ENCODE measurements at regions not wholly inside any gene's neighbourhood (a gene's known extent, or its start where the extent isn't known, plus 50 kb on each side); places are given as distances from the start of the nearest gene placed in this dataset.

DNA sequence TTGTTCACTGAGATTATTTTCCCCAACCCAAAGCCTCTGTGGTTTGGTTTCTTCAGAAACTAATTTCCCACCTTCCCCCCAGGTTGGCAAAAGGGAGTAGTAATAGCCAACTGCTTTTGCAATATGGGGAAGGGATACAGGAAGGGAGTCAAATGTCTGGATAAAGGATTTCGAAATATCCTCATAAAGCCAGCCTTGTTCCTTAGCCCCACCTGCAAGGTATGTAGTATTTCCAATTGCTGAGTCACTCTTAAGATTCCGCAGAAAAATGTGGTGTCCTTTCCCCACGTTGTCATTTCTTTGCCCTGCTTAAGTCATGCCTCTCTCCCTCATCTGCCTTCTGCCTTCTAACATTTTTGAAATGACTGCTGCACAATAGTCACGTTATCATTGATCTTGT lies 138.8 kb upstream of the DCAF8L1 start:
- Histone ChIP-seq H3K9ac (ENCODE audit: low read length) (no peak overlapping the region), H3K79me2 (ENCODE audit: insufficient read depth, low read length) (no peaks in the 10 kb centered on the region), H2AFZ (ENCODE audit: low read depth, low read length) (no peak overlapping the region), H3K27me3 (ENCODE audit: insufficient read depth, low read length) (no peaks in the 10 kb centered on the region), H4K20me1 (ENCODE audit: insufficient read depth, low read length) (no peaks in the 10 kb centered on the region), H3K36me3 (ENCODE audit: insufficient read depth, low read length) (no peaks in the 10 kb centered on the region), H3K4me3 (ENCODE audit: insufficient read depth, low read depth, low read length) (no peak overlapping the region), H3K4me2 (ENCODE audit: low read length) (no peak overlapping the region), H3K4me1 (ENCODE audit: insufficient read depth, low read length) (no peaks in the 10 kb centered on the region), H3K9me3 (ENCODE audit: insufficient read depth, low read depth, low read length) (no peaks in the 10 kb centered on the region), H3K27ac (ENCODE audit: low read depth, low read length) (no peak overlapping the region)
- DNase-seq (ENCODE audit: low read depth) (no peak), FAIRE-seq (no peak)
- H3K27me3 Mint-ChIP-seq (ENCODE audit: low read depth, unreplicated experiment): peaks cover 2% of the 10 kb centered on the region
- H3K4me1 Mint-ChIP-seq (ENCODE audit: low read depth, unreplicated experiment): no peaks in the 10 kb centered on the region
- no peaks in the 10 kb centered on the region for H3K36me3 Mint-ChIP-seq (ENCODE audit: low read depth, unreplicated experiment)
- H3K27ac Mint-ChIP-seq (ENCODE audit: unreplicated experiment): no peak overlapping the region
- TF ChIP-seq, protein P1, sequence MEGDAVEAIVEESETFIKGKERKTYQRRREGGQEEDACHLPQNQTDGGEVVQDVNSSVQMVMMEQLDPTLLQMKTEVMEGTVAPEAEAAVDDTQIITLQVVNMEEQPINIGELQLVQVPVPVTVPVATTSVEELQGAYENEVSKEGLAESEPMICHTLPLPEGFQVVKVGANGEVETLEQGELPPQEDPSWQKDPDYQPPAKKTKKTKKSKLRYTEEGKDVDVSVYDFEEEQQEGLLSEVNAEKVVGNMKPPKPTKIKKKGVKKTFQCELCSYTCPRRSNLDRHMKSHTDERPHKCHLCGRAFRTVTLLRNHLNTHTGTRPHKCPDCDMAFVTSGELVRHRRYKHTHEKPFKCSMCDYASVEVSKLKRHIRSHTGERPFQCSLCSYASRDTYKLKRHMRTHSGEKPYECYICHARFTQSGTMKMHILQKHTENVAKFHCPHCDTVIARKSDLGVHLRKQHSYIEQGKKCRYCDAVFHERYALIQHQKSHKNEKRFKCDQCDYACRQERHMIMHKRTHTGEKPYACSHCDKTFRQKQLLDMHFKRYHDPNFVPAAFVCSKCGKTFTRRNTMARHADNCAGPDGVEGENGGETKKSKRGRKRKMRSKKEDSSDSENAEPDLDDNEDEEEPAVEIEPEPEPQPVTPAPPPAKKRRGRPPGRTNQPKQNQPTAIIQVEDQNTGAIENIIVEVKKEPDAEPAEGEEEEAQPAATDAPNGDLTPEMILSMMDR (IDR thresholded peaks at IDR 0.05; ENCODE audit: insufficient read depth, low read depth, low read length): no peak
- TF ChIP-seq EZH2 (IDR thresholded peaks at IDR 0.05; ENCODE audit: insufficient read depth, low read length): no peak
- H3K4me3 Mint-ChIP-seq (ENCODE audit: unreplicated experiment): no peak overlapping the region
- H3K9me3 Mint-ChIP-seq (ENCODE audit: unreplicated experiment): no peaks in the 10 kb centered on the region

DNA sequence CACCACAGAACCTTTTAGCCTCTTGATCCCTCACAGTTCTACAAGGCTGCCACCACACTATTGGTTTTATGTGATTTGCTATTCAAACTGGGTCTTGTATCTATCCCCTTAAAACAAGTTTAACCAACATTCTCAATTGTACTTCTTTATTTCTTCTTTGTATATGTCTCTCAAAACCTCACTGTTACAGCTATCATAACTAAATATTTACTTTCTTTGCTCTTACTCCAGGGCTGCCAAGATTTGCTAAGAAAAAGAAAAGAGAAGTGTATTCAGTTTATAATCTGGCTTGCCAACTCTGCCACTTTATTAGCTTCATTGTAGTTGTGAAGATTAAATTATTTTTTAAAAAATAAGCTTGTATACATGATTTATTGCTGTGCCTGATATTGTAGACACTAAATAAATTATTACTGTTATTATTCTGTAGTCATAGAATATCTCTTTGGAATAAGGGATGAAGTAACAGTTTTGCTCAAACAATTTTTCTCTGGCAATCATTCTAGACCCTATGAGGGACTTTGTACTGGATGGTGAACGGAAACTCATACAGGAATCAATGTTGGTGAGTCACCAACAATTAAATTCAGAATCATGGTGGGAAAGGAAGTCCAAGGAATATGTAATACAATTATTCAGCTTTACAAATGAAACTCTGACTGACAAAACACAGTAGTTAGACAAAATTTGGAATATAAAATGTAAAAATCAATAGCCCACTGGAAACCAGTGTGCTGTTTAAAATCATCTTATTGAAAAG lies 127.1 kb upstream of the DCAF8L1 start:
- Histone ChIP-seq H3K27ac (ENCODE audit: low read depth, low read length) (no peak overlapping the region), H3K9me3 (ENCODE audit: insufficient read depth, low read depth, low read length) (no peaks in the 10 kb centered on the region), H2AFZ (ENCODE audit: low read depth, low read length) (no peak overlapping the region), H3K36me3 (ENCODE audit: insufficient read depth, low read length) (no peaks in the 10 kb centered on the region), H3K9ac (ENCODE audit: low read length) (no peak overlapping the region), H3K27me3 (ENCODE audit: insufficient read depth, low read length) (no peaks in the 10 kb centered on the region), H3K4me2 (ENCODE audit: low read length) (no peak overlapping the region), H3K4me3 (ENCODE audit: insufficient read depth, low read depth, low read length) (no peak overlapping the region), H4K20me1 (ENCODE audit: insufficient read depth, low read length) (no peaks in the 10 kb centered on the region), H3K79me2 (ENCODE audit: insufficient read depth, low read length) (no peaks in the 10 kb centered on the region), H3K4me1 (ENCODE audit: insufficient read depth, low read length) (no peaks in the 10 kb centered on the region)
- FAIRE-seq: no peak
- Mint-ChIP-seq H3K27ac (ENCODE audit: unreplicated experiment) (no peak overlapping the region), H3K27me3 (ENCODE audit: low read depth, unreplicated experiment) (no peaks in the 10 kb centered on the region), H3K36me3 (ENCODE audit: low read depth, unreplicated experiment) (no peaks in the 10 kb centered on the region), H3K4me3 (ENCODE audit: unreplicated experiment) (no peak overlapping the region), H3K4me1 (ENCODE audit: low read depth, unreplicated experiment) (no peaks in the 10 kb centered on the region), H3K9me3 (ENCODE audit: unreplicated experiment) (no peaks in the 10 kb centered on the region)
- DNase-seq (ENCODE audit: low read depth): no peak
- no peak for TF ChIP-seq EZH2 (IDR thresholded peaks at IDR 0.05; ENCODE audit: insufficient read depth, low read length)
- TF ChIP-seq, protein P1 (IDR thresholded peaks at IDR 0.05; ENCODE audit: insufficient read depth, low read depth, low read length): no peak

DNA sequence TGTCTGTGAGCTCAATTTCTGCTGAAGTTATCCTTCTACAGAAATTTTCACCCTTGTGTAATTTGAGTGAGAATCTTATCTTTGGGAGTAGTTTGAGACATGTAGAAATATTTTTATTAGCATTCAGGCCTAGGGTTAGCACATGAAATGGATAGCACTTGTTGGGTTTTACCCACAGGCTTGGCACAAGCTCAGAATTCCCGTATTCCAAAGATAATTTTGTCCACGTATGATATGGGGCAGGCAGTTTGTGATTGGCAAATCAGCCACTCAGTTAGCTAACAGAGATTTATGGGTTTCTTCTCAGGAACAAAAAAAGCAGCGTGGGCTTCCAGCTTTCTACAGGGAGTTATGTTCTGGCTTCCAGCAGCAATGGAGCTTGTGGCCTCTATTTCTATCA lies 117.9 kb upstream of the DCAF8L1 start:
- no peaks in the 10 kb centered on the region for H3K9me3 ChIP-seq (ENCODE audit: insufficient read depth, low read depth, low read length)
- H3K27me3 Mint-ChIP-seq (ENCODE audit: low read depth, unreplicated experiment): no peaks in the 10 kb centered on the region
- H3K4me1 ChIP-seq (ENCODE audit: insufficient read depth, low read length): no peaks in the 10 kb centered on the region
- no peak for TF ChIP-seq EZH2 (IDR thresholded peaks at IDR 0.05; ENCODE audit: insufficient read depth, low read length)
- TF ChIP-seq, protein P1 (IDR thresholded peaks at IDR 0.05; ENCODE audit: insufficient read depth, low read depth, low read length): no peak
- no peaks in the 10 kb centered on the region for H3K36me3 Mint-ChIP-seq (ENCODE audit: low read depth, unreplicated experiment)
- H3K36me3 ChIP-seq (ENCODE audit: insufficient read depth, low read length): no peaks in the 10 kb centered on the region
- H3K4me3 Mint-ChIP-seq (ENCODE audit: unreplicated experiment): no peak overlapping the region
- peak; percentile 72 for FAIRE-seq
- no peaks in the 10 kb centered on the region for H3K4me1 Mint-ChIP-seq (ENCODE audit: low read depth, unreplicated experiment)
- no peak overlapping the region for H3K4me2 ChIP-seq (ENCODE audit: low read length)
- no peak overlapping the region for H3K4me3 ChIP-seq (ENCODE audit: insufficient read depth, low read depth, low read length)
- no peaks in the 10 kb centered on the region for H3K9me3 Mint-ChIP-seq (ENCODE audit: unreplicated experiment)
- DNase-seq (ENCODE audit: low read depth): peak; percentile 8
- H3K27ac ChIP-seq (ENCODE audit: low read depth, low read length): no peak overlapping the region
- H3K9ac ChIP-seq (ENCODE audit: low read length): no peak overlapping the region
- H3K27ac Mint-ChIP-seq (ENCODE audit: unreplicated experiment): no peak overlapping the region
- H2AFZ ChIP-seq (ENCODE audit: low read depth, low read length): no peak overlapping the region
- H4K20me1 ChIP-seq (ENCODE audit: insufficient read depth, low read length): no peaks in the 10 kb centered on the region
- H3K79me2 ChIP-seq (ENCODE audit: insufficient read depth, low read length): no peaks in the 10 kb centered on the region
- H3K27me3 ChIP-seq (ENCODE audit: insufficient read depth, low read length): no peaks in the 10 kb centered on the region
